ENCODE measurements at regions not wholly inside any gene's neighbourhood (a gene's known extent, or its start where the extent isn't known, plus 50 kb on each side); places are given as distances from the start of the nearest gene placed in this dataset.
A peak's percentile ranks its signal among the peaks of the same experiment; 100 is the strongest.

DNA sequence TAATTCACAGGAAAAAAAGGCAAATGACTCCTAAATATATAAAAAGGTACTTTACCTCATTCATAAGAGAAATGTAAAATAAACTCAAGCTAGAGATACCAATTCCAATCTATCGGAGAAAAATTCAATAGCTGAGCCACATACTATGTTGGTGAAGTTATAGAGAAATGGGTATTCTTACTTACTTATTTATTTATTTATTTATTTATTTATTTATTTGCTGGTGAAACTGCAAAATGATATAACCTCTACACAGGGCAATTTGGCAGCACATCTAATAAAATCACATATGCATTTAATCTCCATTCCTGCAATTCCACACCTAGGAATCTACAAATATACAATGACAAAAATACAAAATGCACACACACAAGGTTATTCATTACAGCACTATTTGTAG, 117.5 kb upstream of the TMEM168 start:
- H3K9me2 ChIP-seq (replicated peaks; ENCODE audit: insufficient read depth, low read length), result no peaks in the 10 kb centered on the region
- no peak overlapping the region for H3K27ac ChIP-seq (ENCODE audit: low read length)
- no peaks in the 10 kb centered on the region for H3K27me3 ChIP-seq (ENCODE audit: low read length)
- no peaks in the 10 kb centered on the region for H3K4me1 ChIP-seq (ENCODE audit: low read length)
- no peak overlapping the region for H3K4me3 ChIP-seq (ENCODE audit: low read length)
- DNase-seq, result no peak
- H3K9ac ChIP-seq (ENCODE audit: low read length), result no peak overlapping the region
- no peak overlapping the region for H2AFZ ChIP-seq (ENCODE audit: low read length)
- no peaks in the 10 kb centered on the region for H4K20me1 ChIP-seq (ENCODE audit: insufficient read depth, low read depth, low read length)
- H3K9me3 ChIP-seq (ENCODE audit: low read length), result peaks cover 5% of the 10 kb centered on the region
- H3K36me3 ChIP-seq (ENCODE audit: insufficient read depth, low read length), result peaks cover 58% of the 10 kb centered on the region
- no peak overlapping the region for H3K4me2 ChIP-seq (ENCODE audit: low read depth, low read length, poor library complexity, severe bottlenecking)
- H3K79me2 ChIP-seq (ENCODE audit: low read length), result peaks cover 71% of the 10 kb centered on the region

DNA sequence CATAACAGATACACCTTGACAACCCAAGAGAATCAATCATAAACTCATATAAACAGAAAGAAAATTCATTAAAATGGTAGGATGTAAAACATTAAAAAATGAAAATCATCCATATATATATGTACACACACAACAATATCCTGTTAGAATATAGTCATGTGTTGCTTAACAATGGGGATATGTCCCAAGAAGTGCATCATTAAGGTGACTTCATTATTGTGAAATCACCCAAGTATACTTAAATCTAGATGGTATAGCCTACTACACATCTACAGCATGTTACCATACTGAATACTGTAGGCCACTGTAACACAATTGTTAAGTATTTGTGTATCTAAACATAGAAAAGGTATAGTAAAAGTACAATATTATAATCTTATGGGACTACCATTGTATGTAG, 115.8 kb upstream of the TMEM168 start:
- H3K4me2 ChIP-seq (ENCODE audit: low read depth, low read length, poor library complexity, severe bottlenecking), result no peak overlapping the region
- H3K9ac ChIP-seq (ENCODE audit: low read length), result no peak overlapping the region
- H3K79me2 ChIP-seq (ENCODE audit: low read length), result peaks cover 68% of the 10 kb centered on the region
- no peak for DNase-seq
- H3K4me1 ChIP-seq (ENCODE audit: low read length), result no peaks in the 10 kb centered on the region
- no peaks in the 10 kb centered on the region for H3K27me3 ChIP-seq (ENCODE audit: low read length)
- H3K36me3 ChIP-seq (ENCODE audit: insufficient read depth, low read length), result peaks cover 46% of the 10 kb centered on the region
- no peaks in the 10 kb centered on the region for H3K9me2 ChIP-seq (replicated peaks; ENCODE audit: insufficient read depth, low read length)
- H3K9me3 ChIP-seq (ENCODE audit: low read length), result peaks cover 5% of the 10 kb centered on the region
- H3K4me3 ChIP-seq (ENCODE audit: low read length), result no peak overlapping the region
- no peak overlapping the region for H3K27ac ChIP-seq (ENCODE audit: low read length)
- no peaks in the 10 kb centered on the region for H4K20me1 ChIP-seq (ENCODE audit: insufficient read depth, low read depth, low read length)
- H2AFZ ChIP-seq (ENCODE audit: low read length), result no peak overlapping the region

DNA sequence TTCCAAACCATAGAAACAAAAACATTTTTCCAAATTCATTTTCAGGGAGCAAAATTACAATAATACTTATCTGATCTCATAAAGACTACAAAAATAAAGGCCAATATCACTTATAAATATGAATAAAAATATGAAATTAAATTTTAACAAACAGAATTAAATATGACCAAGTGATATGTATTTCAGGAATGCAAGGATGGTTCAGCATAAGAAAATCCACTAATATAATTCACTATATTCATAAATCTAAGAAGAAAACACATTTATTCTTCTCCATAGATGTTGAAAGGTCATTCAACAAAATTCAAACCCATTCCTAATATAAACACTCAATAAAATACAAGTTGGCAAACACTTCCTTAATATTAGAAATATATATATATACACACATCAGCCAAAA, 115.2 kb upstream of the TMEM168 start:
- no peaks in the 10 kb centered on the region for H3K4me1 ChIP-seq (ENCODE audit: low read length)
- DNase-seq, result no peak
- no peak overlapping the region for H3K27ac ChIP-seq (ENCODE audit: low read length)
- peaks cover 5% of the 10 kb centered on the region for H3K9me3 ChIP-seq (ENCODE audit: low read length)
- peaks cover 68% of the 10 kb centered on the region for H3K79me2 ChIP-seq (ENCODE audit: low read length)
- H2AFZ ChIP-seq (ENCODE audit: low read length), result no peak overlapping the region
- no peak overlapping the region for H3K4me2 ChIP-seq (ENCODE audit: low read depth, low read length, poor library complexity, severe bottlenecking)
- no peak overlapping the region for H3K9ac ChIP-seq (ENCODE audit: low read length)
- H3K9me2 ChIP-seq (replicated peaks; ENCODE audit: insufficient read depth, low read length), result no peaks in the 10 kb centered on the region
- H3K36me3 ChIP-seq (ENCODE audit: insufficient read depth, low read length), result peaks cover 41% of the 10 kb centered on the region
- H3K4me3 ChIP-seq (ENCODE audit: low read length), result no peak overlapping the region
- H3K27me3 ChIP-seq (ENCODE audit: low read length), result no peaks in the 10 kb centered on the region
- H4K20me1 ChIP-seq (ENCODE audit: insufficient read depth, low read depth, low read length), result no peaks in the 10 kb centered on the region

DNA sequence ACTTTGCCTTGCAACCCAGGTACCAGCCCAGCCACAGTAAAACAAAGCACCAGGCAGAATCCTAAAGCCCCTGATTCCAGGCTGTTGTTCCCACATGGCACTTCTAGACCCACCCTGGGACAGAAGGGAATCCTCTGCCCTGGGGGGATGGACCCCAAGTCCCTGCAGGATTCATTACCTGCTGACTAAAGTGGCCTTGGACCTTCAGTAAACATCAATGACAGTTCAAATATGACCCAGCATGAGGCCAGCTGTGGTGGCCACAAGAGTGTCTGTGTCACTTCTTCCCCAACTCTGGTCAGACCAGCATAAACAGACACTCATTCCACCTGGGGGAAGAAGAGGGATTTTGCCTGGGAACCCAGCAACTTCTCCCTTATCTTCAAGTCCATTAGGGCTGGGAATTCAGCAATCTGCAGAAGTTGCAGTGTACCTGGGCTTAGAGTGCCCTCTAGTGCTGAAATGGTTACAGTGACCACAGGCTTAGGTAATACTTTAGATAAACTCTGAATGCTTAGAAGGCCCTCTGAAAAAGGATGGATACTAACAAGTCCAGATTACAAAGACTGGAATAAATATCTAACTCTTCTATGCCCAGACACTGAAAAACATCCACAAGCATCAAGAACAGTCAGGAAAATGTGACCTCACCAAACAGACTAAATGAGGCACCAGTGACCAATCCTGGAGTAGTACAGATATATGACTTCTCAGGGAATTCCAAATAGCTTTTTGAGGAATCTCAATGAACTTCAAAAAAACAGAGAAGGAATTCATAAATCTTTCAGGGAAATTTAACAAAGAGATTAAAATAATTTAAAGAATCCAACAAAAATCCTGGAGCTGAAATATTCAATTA, 108.5 kb upstream of the TMEM168 start:
- Histone ChIP-seq H2AFZ (ENCODE audit: low read length) (no peak overlapping the region), H4K20me1 (ENCODE audit: insufficient read depth, low read depth, low read length) (no peaks in the 10 kb centered on the region), H3K27ac (ENCODE audit: low read length) (no peak overlapping the region), H3K9ac (ENCODE audit: low read length) (no peak overlapping the region), H3K9me2 (replicated peaks; ENCODE audit: insufficient read depth, low read length) (no peaks in the 10 kb centered on the region), H3K4me3 (ENCODE audit: low read length) (no peak overlapping the region), H3K36me3 (ENCODE audit: insufficient read depth, low read length) (0 out of 2 replicates have a peak, but pooled peaks cover 5% of the 10 kb centered on the region), H3K79me2 (ENCODE audit: low read length) (peaks cover 67% of the 10 kb centered on the region), H3K4me2 (ENCODE audit: low read depth, low read length, poor library complexity, severe bottlenecking) (no peak overlapping the region), H3K4me1 (ENCODE audit: low read length) (no peaks in the 10 kb centered on the region), H3K9me3 (ENCODE audit: low read length) (no peaks in the 10 kb centered on the region), H3K27me3 (ENCODE audit: low read length) (no peaks in the 10 kb centered on the region)
- DNase-seq, result peak; percentile 85

DNA sequence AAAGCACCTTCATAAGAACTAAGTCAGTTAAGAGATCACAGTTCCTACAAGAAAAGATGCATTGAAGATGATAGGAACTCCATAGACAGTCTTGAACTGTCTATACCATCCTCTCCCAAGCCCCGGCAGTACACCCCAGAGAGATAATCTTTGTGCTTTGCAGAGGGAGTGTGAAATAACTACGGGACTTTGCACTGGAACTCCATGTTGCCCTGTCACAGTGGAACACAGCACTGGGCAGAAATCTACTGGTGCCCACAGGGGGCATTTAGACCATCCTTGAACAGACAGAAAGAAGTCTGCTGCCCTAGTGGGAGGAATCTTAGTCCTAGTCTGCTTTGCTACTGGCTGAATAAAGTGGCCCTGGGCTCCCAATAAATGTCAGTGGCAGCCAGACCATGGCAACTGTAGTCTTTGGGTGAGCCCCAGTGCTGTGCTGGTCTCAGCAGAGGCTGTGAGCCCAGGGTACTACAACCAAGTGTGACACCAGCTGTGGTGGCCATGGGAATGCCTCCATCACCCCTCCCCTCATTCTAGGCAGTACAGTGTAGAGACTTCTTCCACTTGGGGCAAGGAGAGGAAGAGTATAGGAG, 107.7 kb upstream of the TMEM168 start:
- H3K27me3 ChIP-seq (ENCODE audit: low read length), result no peaks in the 10 kb centered on the region
- H3K9ac ChIP-seq (ENCODE audit: low read length), result no peak overlapping the region
- H3K9me2 ChIP-seq (replicated peaks; ENCODE audit: insufficient read depth, low read length), result no peaks in the 10 kb centered on the region
- H3K4me1 ChIP-seq (ENCODE audit: low read length), result no peaks in the 10 kb centered on the region
- no peaks in the 10 kb centered on the region for H3K9me3 ChIP-seq (ENCODE audit: low read length)
- H4K20me1 ChIP-seq (ENCODE audit: insufficient read depth, low read depth, low read length), result no peaks in the 10 kb centered on the region
- no peak overlapping the region for H3K4me3 ChIP-seq (ENCODE audit: low read length)
- H3K4me2 ChIP-seq (ENCODE audit: low read depth, low read length, poor library complexity, severe bottlenecking), result no peak overlapping the region
- H3K79me2 ChIP-seq (ENCODE audit: low read length), result peaks cover 62% of the 10 kb centered on the region
- no peak overlapping the region for H2AFZ ChIP-seq (ENCODE audit: low read length)
- no peak for DNase-seq
- no peak overlapping the region for H3K27ac ChIP-seq (ENCODE audit: low read length)
- H3K36me3 ChIP-seq (ENCODE audit: insufficient read depth, low read length), result 0 out of 2 replicates have a peak, but pooled peaks cover 3% of the 10 kb centered on the region

DNA sequence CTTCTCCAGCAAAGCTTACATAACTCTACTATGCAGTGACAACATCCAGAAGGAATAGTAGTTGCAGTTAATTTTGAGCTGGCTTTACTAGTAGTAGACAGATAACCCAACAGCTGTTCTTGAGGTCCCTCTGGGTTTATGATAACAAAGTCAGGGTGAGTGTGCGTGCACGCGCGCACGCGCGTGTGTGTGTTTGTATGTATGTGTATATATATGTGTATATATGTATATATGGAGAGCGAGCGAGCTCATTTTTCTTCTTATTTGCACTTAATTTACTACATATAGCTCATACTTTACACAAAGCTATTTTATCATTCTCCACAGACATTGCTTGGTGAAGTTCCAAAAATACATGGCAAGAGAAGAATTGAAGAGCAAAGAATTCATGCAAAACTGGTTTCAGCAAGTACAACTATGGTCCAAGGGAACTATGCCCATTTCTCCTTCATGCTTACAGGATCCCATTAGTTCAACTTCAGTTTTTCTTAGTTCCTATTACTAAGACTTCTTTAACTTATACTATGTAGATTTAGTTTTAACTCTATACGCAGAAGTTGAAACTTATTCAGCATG, 105.9 kb upstream of the TMEM168 start:
- Histone ChIP-seq H3K9me2 (replicated peaks; ENCODE audit: insufficient read depth, low read length) (no peaks in the 10 kb centered on the region), H3K4me3 (ENCODE audit: low read length) (no peak overlapping the region), H3K27me3 (ENCODE audit: low read length) (no peaks in the 10 kb centered on the region), H3K4me2 (ENCODE audit: low read depth, low read length, poor library complexity, severe bottlenecking) (no peak overlapping the region), H3K9ac (ENCODE audit: low read length) (no peak overlapping the region), H4K20me1 (ENCODE audit: insufficient read depth, low read depth, low read length) (no peaks in the 10 kb centered on the region), H2AFZ (ENCODE audit: low read length) (no peak overlapping the region), H3K27ac (ENCODE audit: low read length) (no peak overlapping the region), H3K79me2 (ENCODE audit: low read length) (peaks cover 53% of the 10 kb centered on the region), H3K36me3 (ENCODE audit: insufficient read depth, low read length) (0 out of 2 replicates have a peak, but pooled peaks cover 3% of the 10 kb centered on the region), H3K4me1 (ENCODE audit: low read length) (no peaks in the 10 kb centered on the region), H3K9me3 (ENCODE audit: low read length) (no peaks in the 10 kb centered on the region)
- DNase-seq, result no peak

DNA sequence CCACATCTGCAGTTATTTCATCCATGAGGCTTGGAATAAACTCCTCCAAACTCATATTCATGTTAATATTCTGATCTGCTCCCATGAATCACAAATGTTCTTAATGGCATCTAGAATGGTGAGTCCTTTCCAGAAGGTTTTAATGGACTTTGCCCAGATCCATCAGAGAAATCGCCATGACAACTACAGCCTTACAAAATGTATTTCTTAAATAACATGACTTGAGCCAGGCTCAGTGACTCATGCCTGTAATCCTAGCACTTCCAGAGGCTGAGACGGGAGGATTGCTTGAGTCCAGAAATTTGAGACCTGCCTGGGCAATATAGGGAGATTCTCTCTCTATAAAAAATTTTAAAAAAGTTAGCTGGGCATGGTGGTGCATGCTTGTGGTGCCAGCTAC, 102.1 kb upstream of the TMEM168 start:
- Histone ChIP-seq H4K20me1 (ENCODE audit: insufficient read depth, low read depth, low read length) (no peaks in the 10 kb centered on the region), H3K27ac (ENCODE audit: low read length) (no peak overlapping the region), H3K36me3 (ENCODE audit: insufficient read depth, low read length) (0 out of 2 replicates have a peak, but pooled peaks cover 7% of the 10 kb centered on the region), H2AFZ (ENCODE audit: low read length) (no peak overlapping the region), H3K9ac (ENCODE audit: low read length) (no peak overlapping the region), H3K4me3 (ENCODE audit: low read length) (no peak overlapping the region), H3K4me1 (ENCODE audit: low read length) (no peaks in the 10 kb centered on the region), H3K4me2 (ENCODE audit: low read depth, low read length, poor library complexity, severe bottlenecking) (no peak overlapping the region), H3K27me3 (ENCODE audit: low read length) (no peaks in the 10 kb centered on the region), H3K9me2 (replicated peaks; ENCODE audit: insufficient read depth, low read length) (no peaks in the 10 kb centered on the region), H3K9me3 (ENCODE audit: low read length) (no peaks in the 10 kb centered on the region), H3K79me2 (ENCODE audit: low read length) (peaks cover 32% of the 10 kb centered on the region)
- no peak for DNase-seq

DNA sequence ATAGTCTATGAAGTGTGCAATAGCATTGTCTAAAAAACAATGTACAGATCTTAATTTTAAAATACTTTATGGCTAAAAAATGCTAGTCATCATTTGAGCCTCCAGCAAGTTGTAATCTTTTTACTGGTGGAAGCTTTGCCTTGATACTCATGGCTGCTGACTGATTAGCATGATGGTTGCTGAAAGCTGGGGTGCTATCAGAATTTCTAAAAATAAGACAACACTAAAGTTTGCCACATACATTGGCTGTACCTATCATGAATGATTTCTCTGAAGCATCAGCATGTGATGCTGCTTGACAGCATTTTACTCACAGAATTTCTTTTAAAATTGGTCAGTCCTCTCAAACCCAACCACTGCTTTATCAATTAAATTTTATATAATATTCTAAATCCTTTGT, 101.5 kb upstream of the TMEM168 start:
- DNase-seq, result no peak
- Histone ChIP-seq H3K27ac (ENCODE audit: low read length) (no peak overlapping the region), H3K4me1 (ENCODE audit: low read length) (no peaks in the 10 kb centered on the region), H3K27me3 (ENCODE audit: low read length) (no peaks in the 10 kb centered on the region), H3K9me2 (replicated peaks; ENCODE audit: insufficient read depth, low read length) (no peaks in the 10 kb centered on the region), H3K4me2 (ENCODE audit: low read depth, low read length, poor library complexity, severe bottlenecking) (no peak overlapping the region), H3K79me2 (ENCODE audit: low read length) (peaks cover 28% of the 10 kb centered on the region), H3K4me3 (ENCODE audit: low read length) (no peak overlapping the region), H3K9ac (ENCODE audit: low read length) (no peak overlapping the region), H4K20me1 (ENCODE audit: insufficient read depth, low read depth, low read length) (no peaks in the 10 kb centered on the region), H3K36me3 (ENCODE audit: insufficient read depth, low read length) (0 out of 2 replicates have a peak, but pooled peaks cover 8% of the 10 kb centered on the region), H2AFZ (ENCODE audit: low read length) (no peak overlapping the region), H3K9me3 (ENCODE audit: low read length) (no peaks in the 10 kb centered on the region)

Measured in Karpas-422 (cell line).